ENCODE measurements at regions not wholly inside any gene's neighbourhood (a gene's known extent, or its start where the extent isn't known, plus 50 kb on each side); places are given as distances from the start of the nearest gene placed in this dataset.

DNA sequence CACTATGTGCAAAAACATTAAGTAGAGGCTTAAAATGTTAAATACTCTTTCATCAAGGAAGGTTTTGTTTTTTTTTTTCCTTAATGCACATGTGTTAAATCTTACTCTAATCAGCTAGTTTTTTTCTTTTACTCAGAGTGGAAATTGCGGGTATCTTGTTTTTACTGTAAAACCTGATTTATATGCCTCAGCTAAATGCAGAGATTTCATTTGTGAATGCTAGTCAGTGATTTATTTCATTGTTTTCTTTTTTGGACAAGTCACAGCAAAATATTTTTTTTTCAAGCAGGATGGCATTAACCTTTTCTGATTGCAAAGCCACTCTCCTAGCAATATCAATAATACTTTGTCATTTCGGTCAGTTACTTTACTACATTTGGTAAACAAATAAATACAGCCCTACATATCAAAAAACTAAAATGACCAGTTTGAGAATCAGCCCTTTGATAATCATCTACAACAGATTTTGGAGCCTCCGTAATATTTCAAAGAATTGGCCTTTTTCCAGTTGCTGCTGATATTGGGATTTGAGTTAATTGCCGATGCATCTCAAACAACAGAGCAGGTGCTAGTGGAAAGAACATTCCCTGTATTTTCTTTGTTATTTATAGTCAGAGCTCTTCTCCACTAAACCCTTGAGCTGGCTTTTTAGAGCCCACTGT, 579.2 kb upstream of the ZNF608 start:
- H4K20me1 ChIP-seq (ENCODE audit: insufficient read depth, low read length) = no peaks in the 10 kb centered on the region
- no peaks in the 10 kb centered on the region for H3K9me3 ChIP-seq (ENCODE audit: low read length)
- no peak overlapping the region for H3K4me3 ChIP-seq (ENCODE audit: low read depth, low read length, poor library complexity, severe bottlenecking)
- no peak overlapping the region for H2AFZ ChIP-seq (ENCODE audit: low read length)
- BruUV-seq (replicated peaks) = no TSS peak
- H3K4me1 ChIP-seq (ENCODE audit: insufficient read depth, low read length, poor library complexity, severe bottlenecking) = no peaks in the 10 kb centered on the region
- no peaks in the 10 kb centered on the region for H3K9me2 ChIP-seq (ENCODE audit: insufficient read depth, low read length)
- no peaks in the 10 kb centered on the region for H3K36me3 ChIP-seq (ENCODE audit: insufficient read depth, low read length)
- ChIA-PET POLR2A (interaction anchor here (0.6 to 1.0 kb wide), 6 partner anchors 13 to 1601 kb away, joined by 3 to 6 read pairs (median 4); no protein-coding TSS in a partner anchor), CTCF (ENCODE audit: unreplicated experiment) (no interaction called here)
- no peak overlapping the region for H3K4me2 ChIP-seq (ENCODE audit: low read length)
- DNase-seq (ENCODE audit: low spot score) = no peak
- H3K27ac ChIP-seq (ENCODE audit: low read depth, low read length, poor library complexity, severe bottlenecking) = no peak overlapping the region
- no peaks in the 10 kb centered on the region for H3K79me2 ChIP-seq (ENCODE audit: insufficient read depth, low read depth, low read length)
- intact Hi-C loops (cut with micrococcal nuclease; ENCODE audit: unreplicated experiment) = no loop called here
- TF ChIP-seq EZH2phosphoT487 (IDR thresholded peaks at IDR 0.05; ENCODE audit: borderline replicate concordance, low read depth, low read length) = no peak
- TF ChIP-seq, protein P1, sequence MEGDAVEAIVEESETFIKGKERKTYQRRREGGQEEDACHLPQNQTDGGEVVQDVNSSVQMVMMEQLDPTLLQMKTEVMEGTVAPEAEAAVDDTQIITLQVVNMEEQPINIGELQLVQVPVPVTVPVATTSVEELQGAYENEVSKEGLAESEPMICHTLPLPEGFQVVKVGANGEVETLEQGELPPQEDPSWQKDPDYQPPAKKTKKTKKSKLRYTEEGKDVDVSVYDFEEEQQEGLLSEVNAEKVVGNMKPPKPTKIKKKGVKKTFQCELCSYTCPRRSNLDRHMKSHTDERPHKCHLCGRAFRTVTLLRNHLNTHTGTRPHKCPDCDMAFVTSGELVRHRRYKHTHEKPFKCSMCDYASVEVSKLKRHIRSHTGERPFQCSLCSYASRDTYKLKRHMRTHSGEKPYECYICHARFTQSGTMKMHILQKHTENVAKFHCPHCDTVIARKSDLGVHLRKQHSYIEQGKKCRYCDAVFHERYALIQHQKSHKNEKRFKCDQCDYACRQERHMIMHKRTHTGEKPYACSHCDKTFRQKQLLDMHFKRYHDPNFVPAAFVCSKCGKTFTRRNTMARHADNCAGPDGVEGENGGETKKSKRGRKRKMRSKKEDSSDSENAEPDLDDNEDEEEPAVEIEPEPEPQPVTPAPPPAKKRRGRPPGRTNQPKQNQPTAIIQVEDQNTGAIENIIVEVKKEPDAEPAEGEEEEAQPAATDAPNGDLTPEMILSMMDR (conservative IDR thresholded peaks at IDR 0.05; ENCODE audit: low read length) = no peak

DNA sequence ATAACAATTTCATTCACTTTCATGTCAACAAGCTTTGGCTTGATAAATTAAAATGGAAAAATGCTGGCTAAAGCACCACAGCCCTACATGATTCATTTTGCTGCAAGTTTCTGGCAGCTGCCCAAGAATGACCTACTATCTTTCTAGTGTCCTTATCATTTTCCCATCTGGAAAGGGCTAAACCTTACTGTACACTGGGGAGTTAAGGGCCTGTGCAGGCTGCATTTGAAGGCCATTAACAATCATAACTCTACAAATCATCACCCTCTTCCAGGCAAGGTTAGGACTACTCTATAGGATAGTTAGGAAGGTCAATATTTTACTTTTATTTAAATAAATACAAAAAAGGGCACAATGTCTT, 579.7 kb upstream of the ZNF608 start:
- no peak overlapping the region for H2AFZ ChIP-seq (ENCODE audit: low read length)
- no peaks in the 10 kb centered on the region for H3K4me1 ChIP-seq (ENCODE audit: insufficient read depth, low read length, poor library complexity, severe bottlenecking)
- no peaks in the 10 kb centered on the region for H3K9me2 ChIP-seq (ENCODE audit: insufficient read depth, low read length)
- POLR2A ChIA-PET = interaction anchor here (0.6 to 1.1 kb wide), 7 partner anchors 11 to 996 kb away, joined by 3 to 6 read pairs (median 3); no protein-coding TSS in a partner anchor
- CTCF ChIA-PET (ENCODE audit: unreplicated experiment) = no interaction called here
- no peak overlapping the region for H3K4me3 ChIP-seq (ENCODE audit: low read depth, low read length, poor library complexity, severe bottlenecking)
- no peaks in the 10 kb centered on the region for H4K20me1 ChIP-seq (ENCODE audit: insufficient read depth, low read length)
- DNase-seq (ENCODE audit: low spot score) = no peak
- H3K79me2 ChIP-seq (ENCODE audit: insufficient read depth, low read depth, low read length) = no peaks in the 10 kb centered on the region
- no peaks in the 10 kb centered on the region for H3K36me3 ChIP-seq (ENCODE audit: insufficient read depth, low read length)
- H3K9me3 ChIP-seq (ENCODE audit: low read length) = no peaks in the 10 kb centered on the region
- no peak for TF ChIP-seq EZH2phosphoT487 (IDR thresholded peaks at IDR 0.05; ENCODE audit: borderline replicate concordance, low read depth, low read length)
- TF ChIP-seq, protein P1 (conservative IDR thresholded peaks at IDR 0.05; ENCODE audit: low read length) = no peak
- H3K27ac ChIP-seq (ENCODE audit: low read depth, low read length, poor library complexity, severe bottlenecking) = no peak overlapping the region
- intact Hi-C loops (cut with micrococcal nuclease; ENCODE audit: unreplicated experiment) = no loop called here
- no peak overlapping the region for H3K4me2 ChIP-seq (ENCODE audit: low read length)
- no TSS peak for BruUV-seq (replicated peaks)

DNA sequence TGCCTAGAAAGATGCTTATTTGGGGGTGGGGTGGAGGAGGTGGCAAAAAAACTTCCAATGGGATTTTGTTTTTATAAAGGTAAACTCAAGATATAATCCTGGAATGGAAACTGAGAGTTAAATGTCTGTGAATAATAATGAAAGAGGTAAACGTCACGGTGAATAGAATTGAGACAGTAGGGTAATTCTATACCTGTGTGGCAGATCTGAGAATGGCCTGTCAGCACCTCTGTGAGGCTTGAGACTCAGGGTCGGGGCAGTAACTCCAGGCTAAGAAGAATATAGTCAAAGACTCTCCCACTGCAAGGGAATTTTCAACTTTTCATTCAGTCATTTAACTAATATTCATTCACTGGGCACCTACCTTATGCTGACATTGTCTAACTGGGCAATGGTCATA, 581.2 kb upstream of the ZNF608 start:
- Histone ChIP-seq H3K27ac (ENCODE audit: low read depth, low read length, poor library complexity, severe bottlenecking) (no peak overlapping the region), H3K36me3 (ENCODE audit: insufficient read depth, low read length) (no peaks in the 10 kb centered on the region), H3K9me2 (ENCODE audit: insufficient read depth, low read length) (no peaks in the 10 kb centered on the region), H3K4me1 (ENCODE audit: insufficient read depth, low read length, poor library complexity, severe bottlenecking) (no peaks in the 10 kb centered on the region), H3K79me2 (ENCODE audit: insufficient read depth, low read depth, low read length) (no peaks in the 10 kb centered on the region), H3K4me3 (ENCODE audit: low read depth, low read length, poor library complexity, severe bottlenecking) (no peak overlapping the region), H3K9me3 (ENCODE audit: low read length) (no peaks in the 10 kb centered on the region), H2AFZ (ENCODE audit: low read length) (no peak overlapping the region), H3K4me2 (ENCODE audit: low read length) (no peak overlapping the region), H4K20me1 (ENCODE audit: insufficient read depth, low read length) (no peaks in the 10 kb centered on the region)
- DNase-seq (ENCODE audit: low spot score) = no peak
- TF ChIP-seq, protein P1 (conservative IDR thresholded peaks at IDR 0.05; ENCODE audit: low read length) = no peak
- TF ChIP-seq EZH2phosphoT487 (IDR thresholded peaks at IDR 0.05; ENCODE audit: borderline replicate concordance, low read depth, low read length) = no peak
- no TSS peak for BruUV-seq (replicated peaks)
- CTCF ChIA-PET (ENCODE audit: unreplicated experiment) = no interaction called here
- intact Hi-C loops (cut with micrococcal nuclease; ENCODE audit: unreplicated experiment) = no loop called here
- POLR2A ChIA-PET = interaction anchor here (0.5 to 0.8 kb wide), 2 partner anchors 26 to 29 kb away, joined by 3 to 4 read pairs; no protein-coding TSS in a partner anchor
